ENCODE measurements at regions not wholly inside any gene's neighbourhood (a gene's known extent, or its start where the extent isn't known, plus 50 kb on each side); places are given as distances from the start of the nearest gene placed in this dataset.

DNA sequence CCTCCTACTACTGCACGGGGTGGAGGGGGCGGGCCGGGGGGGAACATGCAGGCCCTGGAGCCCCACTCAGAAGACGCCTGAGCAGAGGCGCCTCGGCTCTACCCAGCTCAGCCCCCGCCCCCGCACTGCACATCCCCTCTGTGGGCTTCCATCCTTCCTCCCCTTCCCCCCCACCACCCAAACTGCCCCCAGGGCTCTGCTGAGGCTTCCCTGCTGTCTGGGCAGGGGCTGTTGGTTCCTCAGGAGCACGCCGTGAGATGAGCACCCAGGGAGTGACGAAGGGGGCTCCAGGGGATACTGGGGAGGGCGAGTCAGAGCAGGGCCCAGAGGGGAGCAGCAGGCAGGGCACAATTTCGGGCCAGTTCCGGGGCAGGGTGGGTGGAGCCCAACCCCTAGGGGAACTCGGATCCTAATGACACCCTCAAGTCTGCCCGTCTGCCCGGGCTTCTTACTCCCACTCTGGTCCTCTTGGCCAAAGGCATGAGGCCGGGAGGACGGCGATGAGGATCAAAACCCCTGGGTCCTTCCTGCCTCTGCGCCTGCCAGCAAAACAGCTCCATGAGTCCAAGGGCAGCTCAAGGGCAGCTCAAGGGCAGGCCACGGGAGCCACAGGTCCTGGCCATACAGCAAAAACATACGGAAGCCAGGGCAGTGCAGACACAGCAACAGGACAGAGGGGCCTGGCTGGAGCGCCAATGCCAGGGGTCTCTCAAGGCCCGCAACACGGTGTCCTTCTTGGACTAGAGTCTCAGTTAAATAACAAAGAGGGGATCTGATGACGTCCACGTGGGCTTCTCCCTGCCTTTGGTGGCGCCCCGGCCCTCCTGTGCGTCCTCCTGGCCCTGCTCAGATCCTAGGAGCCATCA is 200.9 kb downstream of the AUH start:
- Histone ChIP-seq H3K9me3 (no peaks in the 10 kb centered on the region), H3K27me3 (no peaks in the 10 kb centered on the region), H3K36me3 (no peaks in the 10 kb centered on the region), H3K4me3 (no peak overlapping the region), H3K27ac (no peak overlapping the region), H3K4me1 (peaks cover 24% of the 10 kb centered on the region)
- no peak for DNase-seq (ENCODE audit: low spot score in 2 of 2)
- TF ChIP-seq EP300 (IDR thresholded peaks at IDR 0.05) (no peak), POLR2AphosphoS5 (IDR thresholded peaks at IDR 0.05) (no peak), POLR2A (IDR thresholded peaks at IDR 0.05) (no peak)
- TF ChIP-seq, protein P1, sequence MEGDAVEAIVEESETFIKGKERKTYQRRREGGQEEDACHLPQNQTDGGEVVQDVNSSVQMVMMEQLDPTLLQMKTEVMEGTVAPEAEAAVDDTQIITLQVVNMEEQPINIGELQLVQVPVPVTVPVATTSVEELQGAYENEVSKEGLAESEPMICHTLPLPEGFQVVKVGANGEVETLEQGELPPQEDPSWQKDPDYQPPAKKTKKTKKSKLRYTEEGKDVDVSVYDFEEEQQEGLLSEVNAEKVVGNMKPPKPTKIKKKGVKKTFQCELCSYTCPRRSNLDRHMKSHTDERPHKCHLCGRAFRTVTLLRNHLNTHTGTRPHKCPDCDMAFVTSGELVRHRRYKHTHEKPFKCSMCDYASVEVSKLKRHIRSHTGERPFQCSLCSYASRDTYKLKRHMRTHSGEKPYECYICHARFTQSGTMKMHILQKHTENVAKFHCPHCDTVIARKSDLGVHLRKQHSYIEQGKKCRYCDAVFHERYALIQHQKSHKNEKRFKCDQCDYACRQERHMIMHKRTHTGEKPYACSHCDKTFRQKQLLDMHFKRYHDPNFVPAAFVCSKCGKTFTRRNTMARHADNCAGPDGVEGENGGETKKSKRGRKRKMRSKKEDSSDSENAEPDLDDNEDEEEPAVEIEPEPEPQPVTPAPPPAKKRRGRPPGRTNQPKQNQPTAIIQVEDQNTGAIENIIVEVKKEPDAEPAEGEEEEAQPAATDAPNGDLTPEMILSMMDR (IDR thresholded peaks at IDR 0.05), result no peak
- no CpG with 5 or more reads among the region's 31 CpGs for WGBS

DNA sequence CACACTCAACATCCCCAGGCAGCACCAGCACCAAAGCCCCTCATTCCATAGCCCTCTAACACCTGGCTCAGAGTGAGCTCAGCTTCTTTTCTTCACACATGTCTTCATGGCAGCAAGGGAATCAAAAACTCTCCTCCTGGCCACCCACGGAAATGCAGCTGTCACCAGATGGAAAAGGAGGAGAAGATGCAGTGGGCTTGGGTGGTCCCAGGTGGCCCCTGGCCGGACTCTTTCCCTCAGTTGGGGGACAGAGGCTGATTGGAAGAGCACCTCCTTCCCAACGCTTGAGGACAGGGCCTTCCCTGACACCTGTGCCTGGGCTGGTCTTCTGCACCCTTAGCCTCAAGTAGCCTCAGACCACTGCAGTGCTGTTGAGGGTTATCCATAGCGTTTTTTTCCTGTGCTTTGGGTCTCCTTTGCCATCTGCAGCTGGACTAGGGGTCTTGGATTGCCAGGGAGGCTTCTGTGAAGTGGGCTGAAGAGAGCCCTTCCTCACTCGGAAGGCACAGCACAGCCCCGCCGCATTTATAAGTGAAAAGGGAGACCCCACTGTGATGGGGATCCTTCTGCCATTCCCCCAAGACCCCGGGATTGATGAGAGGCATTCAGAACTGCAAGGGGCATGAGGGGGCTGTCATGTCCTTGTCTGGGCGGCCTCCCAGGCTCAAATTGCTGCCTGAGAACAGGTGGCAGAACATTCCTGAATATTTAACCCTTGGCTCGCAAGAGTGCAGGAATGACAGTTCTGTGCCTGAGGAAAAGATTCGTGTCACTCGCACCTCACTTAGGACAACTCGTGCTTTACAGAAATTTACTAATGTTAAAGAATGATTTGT is 200.0 kb downstream of the AUH start:
- no peak for DNase-seq (ENCODE audit: low spot score in 2 of 2)
- 79% methylated on average over 12 of the region's 13 CpGs for WGBS
- no peak for TF ChIP-seq POLR2A (IDR thresholded peaks at IDR 0.05)
- TF ChIP-seq, protein P1 (IDR thresholded peaks at IDR 0.05), result no peak
- TF ChIP-seq EP300 (IDR thresholded peaks at IDR 0.05), result no peak
- no peak for TF ChIP-seq POLR2AphosphoS5 (IDR thresholded peaks at IDR 0.05)
- Histone ChIP-seq H3K9me3 (no peaks in the 10 kb centered on the region), H3K27me3 (no peaks in the 10 kb centered on the region), H3K36me3 (no peaks in the 10 kb centered on the region), H3K4me1 (peaks cover 29% of the 10 kb centered on the region), H3K4me3 (no peak overlapping the region), H3K27ac (no peak overlapping the region)

DNA sequence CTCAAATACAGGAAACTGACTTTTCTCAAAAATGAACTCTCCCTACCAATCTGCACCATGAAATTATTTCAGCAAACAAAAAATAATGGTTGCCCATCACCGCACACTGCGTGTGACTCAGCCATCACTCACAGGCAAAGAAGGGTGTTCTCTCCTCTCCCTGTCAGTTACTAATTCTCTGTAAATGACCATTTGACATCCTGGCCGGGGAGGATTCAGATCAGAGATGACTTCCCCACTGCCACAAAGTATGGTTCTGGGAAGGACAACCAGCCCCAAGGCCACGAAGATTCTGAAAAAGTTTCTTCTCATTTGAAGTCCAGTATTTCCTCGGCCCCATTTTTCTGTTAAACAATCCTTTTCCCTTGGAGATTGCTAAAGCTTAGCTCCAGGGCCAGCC is 199.4 kb downstream of the AUH start:
- no peaks in the 10 kb centered on the region for H3K36me3 ChIP-seq
- H3K4me3 ChIP-seq, result no peak overlapping the region
- no peaks in the 10 kb centered on the region for H3K27me3 ChIP-seq
- H3K4me1 ChIP-seq, result peaks cover 30% of the 10 kb centered on the region
- TF ChIP-seq EP300 (IDR thresholded peaks at IDR 0.05) (no peak), POLR2A (IDR thresholded peaks at IDR 0.05) (no peak), POLR2AphosphoS5 (IDR thresholded peaks at IDR 0.05) (no peak)
- peak overlapping the region; percentile 36 for H3K27ac ChIP-seq
- H3K9me3 ChIP-seq, result no peaks in the 10 kb centered on the region
- DNase-seq (ENCODE audit: low spot score in 2 of 2), result no peak
- WGBS, result 86% methylated on average over 5 of the region's 5 CpGs

DNA sequence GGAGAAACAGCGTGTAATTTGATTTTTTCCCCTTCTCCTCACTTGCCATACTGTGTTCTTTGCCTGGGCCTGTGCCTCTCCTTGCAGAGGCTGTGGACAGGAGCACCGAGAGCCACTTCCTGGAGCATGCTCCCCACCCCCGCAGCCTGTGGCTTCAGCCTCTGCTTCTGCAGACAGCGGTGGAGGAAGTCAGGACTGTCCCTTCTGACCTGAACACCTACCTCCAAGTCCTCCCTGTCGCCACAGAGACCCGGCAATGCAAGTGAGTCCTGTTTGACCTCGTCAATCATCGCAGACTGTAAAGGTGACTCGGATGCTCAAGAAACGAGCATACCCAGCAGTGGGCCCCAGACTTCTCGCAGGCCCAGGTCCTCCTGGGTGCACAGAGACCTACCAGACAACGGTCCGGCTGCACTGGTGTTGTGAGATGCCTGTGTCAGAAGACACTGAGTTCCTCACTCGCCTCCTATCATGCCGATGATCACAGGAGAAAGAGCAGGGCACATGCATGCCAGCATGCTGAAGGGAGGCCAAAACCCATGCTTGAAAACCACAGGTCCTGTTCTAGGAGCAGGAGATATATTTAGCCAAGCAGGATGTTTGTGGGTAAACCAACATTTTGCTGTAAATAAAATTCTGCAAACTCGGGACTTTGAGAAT is 198.8 kb downstream of the AUH start:
- Histone ChIP-seq H3K27me3 (no peaks in the 10 kb centered on the region), H3K4me3 (peak overlapping the region; percentile 6), H3K27ac (peak overlapping the region; percentile 36), H3K9me3 (no peaks in the 10 kb centered on the region), H3K4me1 (peaks cover 30% of the 10 kb centered on the region), H3K36me3 (no peaks in the 10 kb centered on the region)
- TF ChIP-seq POLR2A (IDR thresholded peaks at IDR 0.05) (no peak), EP300 (IDR thresholded peaks at IDR 0.05) (no peak), POLR2AphosphoS5 (IDR thresholded peaks at IDR 0.05) (no peak)
- TF ChIP-seq, protein P1 (IDR thresholded peaks at IDR 0.05), result no peak
- 71% methylated on average over 16 of the region's 16 CpGs for WGBS
- DNase-seq (ENCODE audit: low spot score in 2 of 2), result no peak

DNA sequence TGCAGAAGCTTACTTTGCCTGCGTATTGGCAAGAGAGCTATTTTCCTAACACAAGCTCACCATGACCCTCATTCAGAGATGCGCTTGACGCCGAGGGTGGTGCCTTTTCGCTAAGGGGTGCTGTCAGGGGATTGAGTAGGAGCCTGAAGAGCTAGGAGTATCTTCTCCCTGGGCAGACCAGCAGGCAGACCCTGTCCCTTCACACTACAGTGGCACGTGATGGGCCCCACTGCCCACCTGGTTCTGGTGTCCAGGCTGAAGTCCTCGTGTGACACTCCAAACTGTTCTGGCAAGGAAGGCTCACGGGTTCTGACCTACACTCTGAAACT is 198.3 kb downstream of the AUH start:
- Histone ChIP-seq H3K4me3 (no peak overlapping the region), H3K4me1 (peaks cover 30% of the 10 kb centered on the region)
- peak in 1 of 2 donors; percentile 54 for DNase-seq (ENCODE audit: low spot score in 2 of 2)

More for the DNA sequence above, 198.3 kb downstream of the AUH start:
- 91% methylated on average over 7 of the region's 8 CpGs for WGBS
- no peaks in the 10 kb centered on the region for H3K27me3 ChIP-seq
- H3K27ac ChIP-seq, result no peak overlapping the region
- TF ChIP-seq EP300 (IDR thresholded peaks at IDR 0.05) (no peak), POLR2AphosphoS5 (IDR thresholded peaks at IDR 0.05) (no peak), POLR2A (IDR thresholded peaks at IDR 0.05) (no peak)
- TF ChIP-seq, protein P1 (IDR thresholded peaks at IDR 0.05), result no peak
- no peaks in the 10 kb centered on the region for H3K9me3 ChIP-seq
- H3K36me3 ChIP-seq, result no peaks in the 10 kb centered on the region
